ENCODE measurements at regions not wholly inside any gene's neighbourhood (a gene's known extent, or its start where the extent isn't known, plus 50 kb on each side); places are given as distances from the start of the nearest gene placed in this dataset.

GRCh38 chr10:10032991-10033390 lies 984.7 kb upstream of the CELF2 start:
- no peak overlapping the region for H3K4me3 ChIP-seq (ENCODE audit: low read depth, low read length)
- no peak for TF ChIP-seq CTCF (IDR thresholded peaks at IDR 0.05; ENCODE audit: borderline replicate concordance, insufficient read depth, low read depth, low read length)

- H3K4me3 ChIP-seq (ENCODE audit: low read depth, low read length): no peak overlapping the region
- no peak for TF ChIP-seq CTCF (IDR thresholded peaks at IDR 0.05; ENCODE audit: borderline replicate concordance, insufficient read depth, low read depth, low read length)
Observed at GRCh38 chr10:10038348-10038747, 979.3 kb upstream of the CELF2 start.

- H3K4me3 ChIP-seq (ENCODE audit: low read depth, low read length): no peak overlapping the region
- TF ChIP-seq CTCF (IDR thresholded peaks at IDR 0.05; ENCODE audit: borderline replicate concordance, insufficient read depth, low read depth, low read length): no peak
Observed at GRCh38 chr10:10039595-10039994, 978.1 kb upstream of the CELF2 start.

GRCh38 chr10:10043083-10043482 lies 974.6 kb upstream of the CELF2 start:
- no peak for TF ChIP-seq CTCF (IDR thresholded peaks at IDR 0.05; ENCODE audit: borderline replicate concordance, insufficient read depth, low read depth, low read length)
- H3K4me3 ChIP-seq (ENCODE audit: low read depth, low read length): no peak overlapping the region

- no peak for TF ChIP-seq CTCF (IDR thresholded peaks at IDR 0.05; ENCODE audit: borderline replicate concordance, insufficient read depth, low read depth, low read length)
- H3K4me3 ChIP-seq (ENCODE audit: low read depth, low read length): no peak overlapping the region
Observed at GRCh38 chr10:10044922-10045764, 972.5 kb upstream of the CELF2 start.

GRCh38 chr10:10045765-10046028 lies 972.0 kb upstream of the CELF2 start:
- TF ChIP-seq CTCF (IDR thresholded peaks at IDR 0.05; ENCODE audit: borderline replicate concordance, insufficient read depth, low read depth, low read length): no peak

GRCh38 chr10:10047426-10047825 lies 970.2 kb upstream of the CELF2 start:
- TF ChIP-seq CTCF (IDR thresholded peaks at IDR 0.05; ENCODE audit: borderline replicate concordance, insufficient read depth, low read depth, low read length): no peak
- H3K4me3 ChIP-seq (ENCODE audit: low read depth, low read length): no peak overlapping the region

More at GRCh38 chr10:10045765-10046028, 972.0 kb upstream of the CELF2 start:
- no peak overlapping the region for H3K4me3 ChIP-seq (ENCODE audit: low read depth, low read length)

All from GM12875 (cell line).